Calu3 (cell line): ENCODE measurements at regions not wholly inside any gene's neighbourhood (a gene's known extent, or its start where the extent isn't known, plus 50 kb on each side); places are given as distances from the start of the nearest gene placed in this dataset.

ENCODE experiments used
- BruUV-seq: library from RNA; stranded (reverse); fragments of 400-500 nt; replicated peaks from 2 replicates; lab custom pipeline; 2021; lab: Mats Ljungman, UMichigan
- CTCF ChIA-PET: fragments of 300-600 bp; sonication (Branson Sonifier 250); formaldehyde crosslinking; loops from one replicate; lab custom pipeline; 2022; ENCODE audit warnings: antibody characterized with exemption; lab: Charles Lee
- DNase-seq: peaks from one replicate; pipeline ENCODE4 v3.0.0; 2022
- H3K27ac Mint-ChIP-seq: one replicate; pipeline ENCODE4 v1.8.0; 2022; ENCODE audit warnings: mixed read lengths; ENCODE audit not compliant: unreplicated experiment
- H3K27me3 Mint-ChIP-seq: one replicate; pipeline ENCODE4 v1.8.0; 2022; ENCODE audit warnings: mixed read lengths; ENCODE audit not compliant: unreplicated experiment
- H3K36me3 Mint-ChIP-seq: one replicate; pipeline ENCODE4 v1.8.0; 2022; ENCODE audit warnings: mild to moderate bottlenecking, moderate library complexity, mixed read lengths; ENCODE audit not compliant: insufficient read depth, unreplicated experiment
- H3K4me1 Mint-ChIP-seq: one replicate; pipeline ENCODE4 v1.8.0; 2022; ENCODE audit warnings: mild to moderate bottlenecking, low read depth, mixed read lengths; ENCODE audit not compliant: unreplicated experiment
- H3K4me3 Mint-ChIP-seq: one replicate; pipeline ENCODE4 v1.8.0; 2022; ENCODE audit warnings: mild to moderate bottlenecking, low read depth, moderate library complexity, mixed read lengths; ENCODE audit not compliant: unreplicated experiment
- H3K9me3 Mint-ChIP-seq: one replicate; pipeline ENCODE4 v1.8.0; 2022; ENCODE audit warnings: low read depth, mixed read lengths; ENCODE audit not compliant: unreplicated experiment
- intact Hi-C: fragments of 100-400 bp; cut with micrococcal nuclease; formaldehyde crosslinking; loops from one replicate; pipeline ENCODE4 v1.10.0; 2022; ENCODE audit not compliant: unreplicated experiment
- TF ChIP-seq, protein P1 (sequence below): fragments of 200-600 bp; IDR thresholded peaks from one replicate; pipeline ENCODE4 v1.8.0; 2022; ENCODE audit warnings: antibody characterized with exemption; ENCODE audit not compliant: unreplicated experiment

DNA sequence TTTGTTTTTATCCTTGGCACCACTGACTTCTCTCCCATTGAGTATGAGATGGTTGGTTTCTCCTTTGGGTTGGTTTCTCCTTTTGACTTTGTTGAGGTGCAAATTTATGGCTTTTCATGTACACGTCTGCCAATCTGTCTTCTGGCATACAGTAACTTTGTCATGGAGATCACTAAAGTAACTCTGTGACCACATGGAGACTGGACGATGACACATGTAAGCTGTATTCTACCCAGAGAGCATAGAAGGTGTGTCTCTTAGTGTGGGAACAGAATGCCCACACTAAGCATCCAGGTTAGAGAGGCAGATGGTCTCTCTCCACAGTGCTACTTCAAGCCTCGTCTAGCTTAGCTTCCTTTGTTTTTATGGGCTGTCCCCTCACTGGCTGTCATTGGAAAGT is 897.5 kb downstream of the SUCLG1 start:
- no peaks in the 10 kb centered on the region for H3K36me3 Mint-ChIP-seq
- TF ChIP-seq, protein P1, sequence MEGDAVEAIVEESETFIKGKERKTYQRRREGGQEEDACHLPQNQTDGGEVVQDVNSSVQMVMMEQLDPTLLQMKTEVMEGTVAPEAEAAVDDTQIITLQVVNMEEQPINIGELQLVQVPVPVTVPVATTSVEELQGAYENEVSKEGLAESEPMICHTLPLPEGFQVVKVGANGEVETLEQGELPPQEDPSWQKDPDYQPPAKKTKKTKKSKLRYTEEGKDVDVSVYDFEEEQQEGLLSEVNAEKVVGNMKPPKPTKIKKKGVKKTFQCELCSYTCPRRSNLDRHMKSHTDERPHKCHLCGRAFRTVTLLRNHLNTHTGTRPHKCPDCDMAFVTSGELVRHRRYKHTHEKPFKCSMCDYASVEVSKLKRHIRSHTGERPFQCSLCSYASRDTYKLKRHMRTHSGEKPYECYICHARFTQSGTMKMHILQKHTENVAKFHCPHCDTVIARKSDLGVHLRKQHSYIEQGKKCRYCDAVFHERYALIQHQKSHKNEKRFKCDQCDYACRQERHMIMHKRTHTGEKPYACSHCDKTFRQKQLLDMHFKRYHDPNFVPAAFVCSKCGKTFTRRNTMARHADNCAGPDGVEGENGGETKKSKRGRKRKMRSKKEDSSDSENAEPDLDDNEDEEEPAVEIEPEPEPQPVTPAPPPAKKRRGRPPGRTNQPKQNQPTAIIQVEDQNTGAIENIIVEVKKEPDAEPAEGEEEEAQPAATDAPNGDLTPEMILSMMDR: no peak
- no peak overlapping the region for H3K27ac Mint-ChIP-seq
- no peaks in the 10 kb centered on the region for H3K4me1 Mint-ChIP-seq
- CTCF ChIA-PET: no interaction called here
- intact Hi-C loops: no loop called here
- no peak for DNase-seq
- no peaks in the 10 kb centered on the region for H3K27me3 Mint-ChIP-seq
- H3K4me3 Mint-ChIP-seq: no peak overlapping the region
- peaks cover 15% of the 10 kb centered on the region for H3K9me3 Mint-ChIP-seq
- BruUV-seq: no TSS peak

DNA sequence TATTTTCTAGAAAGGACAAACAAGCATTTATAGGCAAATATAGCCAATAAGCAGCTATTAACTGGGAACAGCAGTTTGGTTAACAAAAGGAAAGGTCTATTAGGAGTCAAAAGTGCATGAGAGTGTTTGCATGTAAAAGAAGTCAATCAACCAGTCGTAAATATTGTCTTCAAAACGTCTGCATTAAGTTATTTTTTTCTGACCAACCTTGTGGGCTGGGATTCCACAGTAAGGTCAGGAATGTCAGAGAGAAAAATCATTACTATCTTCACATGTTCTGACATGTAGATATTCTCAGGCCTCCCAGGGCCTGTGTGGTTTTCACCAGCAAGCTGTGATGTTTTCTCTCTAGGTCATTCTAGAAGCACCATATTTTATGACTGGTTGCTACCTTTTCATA is 922.5 kb downstream of the SUCLG1 start:
- H3K27ac Mint-ChIP-seq: no peak overlapping the region
- DNase-seq: no peak
- no TSS peak for BruUV-seq
- no peaks in the 10 kb centered on the region for H3K27me3 Mint-ChIP-seq
- TF ChIP-seq, protein P1: no peak
- H3K4me1 Mint-ChIP-seq: no peaks in the 10 kb centered on the region
- CTCF ChIA-PET: no interaction called here
- intact Hi-C loops: no loop called here
- peaks cover 5% of the 10 kb centered on the region for H3K9me3 Mint-ChIP-seq
- H3K4me3 Mint-ChIP-seq: no peak overlapping the region
- H3K36me3 Mint-ChIP-seq: peaks cover 6% of the 10 kb centered on the region

DNA sequence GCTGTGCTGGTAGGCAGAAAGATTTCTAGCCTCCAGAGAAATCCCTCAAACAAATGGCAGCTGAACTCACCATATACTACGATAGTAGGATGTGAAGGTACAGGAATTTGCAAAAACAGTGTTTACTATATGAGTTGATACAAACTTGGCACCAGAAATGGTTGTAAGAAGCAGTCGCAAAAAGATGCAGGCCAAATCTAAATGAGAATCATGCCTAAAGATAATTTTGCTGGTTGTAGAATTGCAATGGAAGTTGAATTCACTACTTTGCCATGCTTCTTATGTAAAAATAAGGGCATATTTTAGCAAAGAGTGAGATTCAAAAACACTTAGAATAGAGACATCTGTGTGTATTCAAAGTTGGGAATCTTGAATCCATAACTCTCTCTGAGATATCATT is 924.7 kb downstream of the SUCLG1 start:
- Mint-ChIP-seq H3K4me1 (no peaks in the 10 kb centered on the region), H3K4me3 (no peak overlapping the region), H3K27me3 (no peaks in the 10 kb centered on the region), H3K27ac (no peak overlapping the region), H3K9me3 (peaks cover 5% of the 10 kb centered on the region), H3K36me3 (peaks cover 6% of the 10 kb centered on the region)
- DNase-seq: no peak
- TF ChIP-seq, protein P1: no peak
- intact Hi-C loops: no loop called here
- CTCF ChIA-PET: no interaction called here
- BruUV-seq: no TSS peak

DNA sequence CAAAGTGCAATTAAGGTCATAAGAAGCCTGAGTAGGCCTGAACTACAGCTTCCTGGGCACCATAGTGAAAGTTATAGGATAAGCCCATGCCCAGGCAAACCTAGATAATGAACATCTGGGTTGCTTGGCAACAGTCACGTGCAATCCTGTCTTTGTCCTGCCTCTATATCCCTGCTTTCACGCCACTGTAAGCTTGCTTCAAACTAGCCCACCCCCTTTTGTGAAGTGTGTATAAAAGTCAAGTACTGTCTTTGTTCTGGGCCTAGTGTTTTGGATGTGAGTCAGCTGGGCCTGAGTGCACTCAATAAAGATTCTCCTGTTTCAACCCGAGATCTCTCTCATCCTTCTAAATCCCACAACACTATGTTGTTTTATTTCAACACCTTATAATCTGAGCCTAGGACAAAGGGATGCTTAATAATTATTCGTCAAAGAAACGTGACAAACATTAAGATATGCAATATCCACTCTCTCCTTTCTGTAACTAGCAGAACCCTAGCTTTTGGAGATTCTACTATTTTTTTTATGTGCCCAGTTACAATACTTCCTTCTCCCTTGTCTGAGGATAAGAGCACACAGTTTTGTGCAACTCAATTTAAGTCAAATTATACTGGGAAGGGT is 927.8 kb downstream of the SUCLG1 start:
- TF ChIP-seq, protein P1: no peak
- Mint-ChIP-seq H3K27ac (no peak overlapping the region), H3K4me3 (no peak overlapping the region), H3K27me3 (no peaks in the 10 kb centered on the region), H3K36me3 (no peaks in the 10 kb centered on the region), H3K9me3 (no peaks in the 10 kb centered on the region), H3K4me1 (no peaks in the 10 kb centered on the region)
- intact Hi-C loops: no loop called here
- DNase-seq: no peak
- CTCF ChIA-PET: no interaction called here
- no TSS peak for BruUV-seq
